Transverse colon (tissue), 4 donors: ENCODE measurements at regions not wholly inside any gene's neighbourhood (a gene's known extent, or its start where the extent isn't known, plus 50 kb on each side); places are given as distances from the start of the nearest gene placed in this dataset.

ENCODE experiments used
- EP300 ChIP-seq: sonication (generic); formaldehyde crosslinking; IDR thresholded peaks from one replicate; pipeline ENCODE4 v1.6.1; 2017; ENCODE audit warnings: antibody characterized with exemption, low read depth
- POLR2A ChIP-seq: fragments of 450-650 bp; IDR thresholded peaks from one replicate; pipeline ENCODE4 v1.6.1; 2016; ENCODE audit warnings: antibody characterized with exemption, mild to moderate bottlenecking, moderate library complexity
- POLR2AphosphoS5 ChIP-seq, 3 donors: sonication (generic); formaldehyde crosslinking; IDR thresholded peaks; one replicate each; pipeline ENCODE4 v1.6.1; 2016; ENCODE audit warnings: antibody characterized with exemption in 3 of 3
- TF ChIP-seq, protein P1 (sequence below), 5 experiments: fragments of 200-600 bp in 3 of 5; fragments of 450-650 bp in 2 of 5; sonication (generic) in 3 of 5; IDR thresholded peaks; 1 replicate in 2 of 5; 2 replicates in 3 of 5; pipeline ENCODE4 v1.5.1; 2016 to 2017; ENCODE audit warnings: antibody characterized with exemption in 5 of 5, inconsistent platforms in 3 of 5, mild to moderate bottlenecking in 2 of 5, moderate library complexity in 1 of 5

- TF ChIP-seq, protein P1, sequence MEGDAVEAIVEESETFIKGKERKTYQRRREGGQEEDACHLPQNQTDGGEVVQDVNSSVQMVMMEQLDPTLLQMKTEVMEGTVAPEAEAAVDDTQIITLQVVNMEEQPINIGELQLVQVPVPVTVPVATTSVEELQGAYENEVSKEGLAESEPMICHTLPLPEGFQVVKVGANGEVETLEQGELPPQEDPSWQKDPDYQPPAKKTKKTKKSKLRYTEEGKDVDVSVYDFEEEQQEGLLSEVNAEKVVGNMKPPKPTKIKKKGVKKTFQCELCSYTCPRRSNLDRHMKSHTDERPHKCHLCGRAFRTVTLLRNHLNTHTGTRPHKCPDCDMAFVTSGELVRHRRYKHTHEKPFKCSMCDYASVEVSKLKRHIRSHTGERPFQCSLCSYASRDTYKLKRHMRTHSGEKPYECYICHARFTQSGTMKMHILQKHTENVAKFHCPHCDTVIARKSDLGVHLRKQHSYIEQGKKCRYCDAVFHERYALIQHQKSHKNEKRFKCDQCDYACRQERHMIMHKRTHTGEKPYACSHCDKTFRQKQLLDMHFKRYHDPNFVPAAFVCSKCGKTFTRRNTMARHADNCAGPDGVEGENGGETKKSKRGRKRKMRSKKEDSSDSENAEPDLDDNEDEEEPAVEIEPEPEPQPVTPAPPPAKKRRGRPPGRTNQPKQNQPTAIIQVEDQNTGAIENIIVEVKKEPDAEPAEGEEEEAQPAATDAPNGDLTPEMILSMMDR (IDR thresholded peaks at IDR 0.05), result no peak
- no peak for TF ChIP-seq POLR2A
- TF ChIP-seq POLR2AphosphoS5 (IDR thresholded peaks at IDR 0.05), result no peak
- TF ChIP-seq EP300, result no peak
Measured at GRCh38 chr6:144919560-144919959, 634.4 kb downstream of the UTRN start.
